ENCODE measurements at regions not wholly inside any gene's neighbourhood (a gene's known extent, or its start where the extent isn't known, plus 50 kb on each side); places are given as distances from the start of the nearest gene placed in this dataset.

GRCh38 chr5:58403822-58404433 is 56.0 kb downstream of the PLK2 start:
- no peak overlapping the region for H3K4me3 ChIP-seq (ENCODE audit: low read depth, low read length)
- DNase-seq (ENCODE audit: low read depth, low spot score) = no peak
- TF ChIP-seq, protein P1, sequence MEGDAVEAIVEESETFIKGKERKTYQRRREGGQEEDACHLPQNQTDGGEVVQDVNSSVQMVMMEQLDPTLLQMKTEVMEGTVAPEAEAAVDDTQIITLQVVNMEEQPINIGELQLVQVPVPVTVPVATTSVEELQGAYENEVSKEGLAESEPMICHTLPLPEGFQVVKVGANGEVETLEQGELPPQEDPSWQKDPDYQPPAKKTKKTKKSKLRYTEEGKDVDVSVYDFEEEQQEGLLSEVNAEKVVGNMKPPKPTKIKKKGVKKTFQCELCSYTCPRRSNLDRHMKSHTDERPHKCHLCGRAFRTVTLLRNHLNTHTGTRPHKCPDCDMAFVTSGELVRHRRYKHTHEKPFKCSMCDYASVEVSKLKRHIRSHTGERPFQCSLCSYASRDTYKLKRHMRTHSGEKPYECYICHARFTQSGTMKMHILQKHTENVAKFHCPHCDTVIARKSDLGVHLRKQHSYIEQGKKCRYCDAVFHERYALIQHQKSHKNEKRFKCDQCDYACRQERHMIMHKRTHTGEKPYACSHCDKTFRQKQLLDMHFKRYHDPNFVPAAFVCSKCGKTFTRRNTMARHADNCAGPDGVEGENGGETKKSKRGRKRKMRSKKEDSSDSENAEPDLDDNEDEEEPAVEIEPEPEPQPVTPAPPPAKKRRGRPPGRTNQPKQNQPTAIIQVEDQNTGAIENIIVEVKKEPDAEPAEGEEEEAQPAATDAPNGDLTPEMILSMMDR (IDR thresholded peaks at IDR 0.05; ENCODE audit: insufficient read depth, low read length, missing control alignments) = no peak
- ChIA-PET CTCF (interaction anchor here (0.8 to 1.1 kb wide), 3 partner anchors 11 to 514 kb away, joined by 3 to 4 read pairs (median 3); no protein-coding TSS in a partner anchor), POLR2A (no interaction called here)

GRCh38 chr5:58401701-58402100 is 58.2 kb downstream of the PLK2 start:
- TF ChIP-seq, protein P1 (IDR thresholded peaks at IDR 0.05; ENCODE audit: insufficient read depth, low read length, missing control alignments) = no peak
- ChIA-PET POLR2A (no interaction called here), CTCF (no interaction called here)

DNA sequence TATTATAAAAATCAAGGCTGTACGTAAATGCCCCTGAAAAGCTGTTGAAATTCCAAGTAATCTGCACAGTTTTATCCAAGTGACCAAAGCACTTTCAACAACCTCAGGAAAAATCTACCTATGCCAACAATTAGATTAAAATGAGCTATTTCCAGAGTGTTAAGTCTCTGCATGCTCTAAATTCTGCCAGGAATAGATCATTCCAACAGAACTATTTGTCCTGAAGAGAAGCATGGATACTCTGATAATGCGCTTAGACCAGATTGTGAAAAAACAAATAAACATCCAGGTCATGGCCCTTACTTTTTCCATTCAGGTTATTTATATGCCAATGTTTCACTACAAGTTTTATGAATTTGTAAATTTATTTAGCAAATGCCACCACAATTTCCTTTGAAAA is 59.1 kb downstream of the PLK2 start:
- TF ChIP-seq, protein P1 (IDR thresholded peaks at IDR 0.05; ENCODE audit: insufficient read depth, low read length, missing control alignments) = no peak
- POLR2A ChIA-PET = no interaction called here
- CTCF ChIA-PET = no interaction called here
- no peak overlapping the region for H3K4me3 ChIP-seq (ENCODE audit: low read depth, low read length)
- no peak for DNase-seq (ENCODE audit: low read depth, low spot score)

More at GRCh38 chr5:58401701-58402100, 58.2 kb downstream of the PLK2 start:
- DNase-seq (ENCODE audit: low read depth, low spot score) = no peak
- no peak overlapping the region for H3K4me3 ChIP-seq (ENCODE audit: low read depth, low read length)

DNA sequence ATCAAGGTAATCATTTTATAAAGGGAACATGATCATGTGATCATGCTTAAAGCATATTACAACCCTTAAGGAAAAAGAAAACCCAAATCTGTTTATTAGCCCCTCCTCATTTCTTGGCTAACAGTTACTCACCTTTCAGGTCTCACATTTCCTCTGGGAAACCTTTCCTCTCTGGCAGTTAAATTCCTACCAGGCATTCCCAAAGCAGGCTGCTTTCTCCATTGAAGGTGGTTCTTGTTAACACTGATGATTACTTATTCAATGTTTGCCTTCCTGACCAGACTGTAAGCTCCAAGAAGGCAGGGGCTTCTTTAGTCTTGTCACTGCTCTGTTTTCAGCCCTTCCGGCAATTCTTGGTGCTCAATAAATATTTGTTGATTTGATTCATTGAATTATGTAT is 59.9 kb downstream of the PLK2 start:
- H3K4me3 ChIP-seq (ENCODE audit: low read depth, low read length) = no peak overlapping the region
- DNase-seq (ENCODE audit: low read depth, low spot score) = no peak
- POLR2A ChIA-PET = no interaction called here
- CTCF ChIA-PET = no interaction called here
- TF ChIP-seq, protein P1 (IDR thresholded peaks at IDR 0.05; ENCODE audit: insufficient read depth, low read length, missing control alignments) = no peak

GRCh38 chr5:58394339-58394738 is 65.5 kb downstream of the PLK2 start:
- POLR2A ChIA-PET = no interaction called here

DNA sequence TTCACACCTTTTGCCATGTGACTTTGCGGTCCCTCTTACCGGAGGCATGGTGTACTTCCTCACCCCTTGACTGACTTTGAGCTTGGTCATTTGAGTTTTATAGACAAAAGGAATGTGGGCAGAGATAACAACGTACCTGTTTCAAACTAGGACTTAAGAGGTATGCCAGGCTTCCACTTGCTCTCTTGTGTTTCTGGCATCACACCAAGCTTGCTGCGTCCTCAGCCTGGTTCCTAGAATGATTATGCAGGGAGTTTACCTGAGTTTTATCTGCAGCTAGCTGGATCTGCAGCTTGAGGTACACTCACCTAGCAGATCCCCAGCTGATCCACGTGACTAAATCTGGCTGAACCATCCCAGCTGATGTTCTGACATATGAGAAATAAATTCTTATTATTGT is 66.2 kb downstream of the PLK2 start:
- DNase-seq (ENCODE audit: low read depth, low spot score) = no peak
- CTCF ChIA-PET = interaction anchor here (0.9 kb wide), 1 partner anchor 9 kb away, joined by 4 read pairs; no protein-coding TSS in a partner anchor
- POLR2A ChIA-PET = no interaction called here
- H3K4me3 ChIP-seq (ENCODE audit: low read depth, low read length) = no peak overlapping the region
- TF ChIP-seq, protein P1 (IDR thresholded peaks at IDR 0.05; ENCODE audit: insufficient read depth, low read length, missing control alignments) = no peak

More at GRCh38 chr5:58394339-58394738, 65.5 kb downstream of the PLK2 start:
- DNase-seq (ENCODE audit: low read depth, low spot score) = no peak
- TF ChIP-seq, protein P1 (IDR thresholded peaks at IDR 0.05; ENCODE audit: insufficient read depth, low read length, missing control alignments) = no peak
- H3K4me3 ChIP-seq (ENCODE audit: low read depth, low read length) = no peak overlapping the region
- CTCF ChIA-PET = interaction anchor here (0.6 to 1.2 kb wide), 2 partner anchors 15 to 28 kb away, joined by 3 to 4 read pairs; no protein-coding TSS in a partner anchor

Measured in AG04449 (cell line).